ENCODE measurements at regions not wholly inside any gene's neighbourhood (a gene's known extent, or its start where the extent isn't known, plus 50 kb on each side); places are given as distances from the start of the nearest gene placed in this dataset.
"Not testable (repeated sequence)": the region's sequence is repeated elsewhere in the genome, so short reads cannot be mapped to it uniquely, and the experiment has no call there.

DNA sequence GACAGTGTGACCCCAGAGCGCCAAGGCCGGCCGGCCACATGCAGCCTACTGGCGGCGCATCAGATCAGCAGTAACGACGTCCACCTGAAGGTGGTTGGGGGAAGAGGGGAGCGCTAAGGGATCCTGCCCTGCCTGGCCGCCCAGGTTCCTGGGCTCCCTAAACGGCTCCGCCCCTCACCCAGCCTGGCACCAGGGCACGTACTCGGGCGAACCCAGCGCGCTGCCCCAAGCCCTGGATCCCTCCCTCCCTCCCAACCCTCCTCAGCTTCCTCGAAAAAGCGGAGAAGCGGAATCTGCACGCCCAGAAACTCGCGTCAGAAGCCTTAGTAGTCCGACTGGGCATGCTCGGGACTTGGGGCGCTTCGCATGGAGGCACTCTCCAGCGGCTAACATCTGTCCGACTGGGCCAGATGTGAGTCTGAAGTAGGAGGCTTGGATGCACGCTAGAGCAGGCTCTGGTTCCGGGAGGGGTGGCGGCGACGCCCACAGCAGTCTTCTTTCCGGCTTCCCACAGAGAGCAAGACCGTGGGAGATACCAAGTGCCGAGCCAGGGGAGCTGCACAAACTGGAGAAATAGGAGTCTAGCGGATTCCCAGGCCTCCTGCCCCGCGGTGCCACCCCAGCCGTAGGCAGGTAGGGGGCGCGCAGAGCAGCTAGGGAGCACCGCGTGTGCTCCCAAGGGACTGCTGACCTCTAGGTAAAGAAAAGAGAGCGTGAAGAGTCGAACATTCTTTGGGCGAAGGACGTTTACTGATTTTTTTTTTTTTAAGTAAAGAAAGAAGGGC lies 114.3 kb upstream of the TEX13C start:
- Histone ChIP-seq H3K27ac (ENCODE audit: low read depth in 1 of 2, low read length in 1 of 2) (no peak overlapping the region), H3K36me3 (ENCODE audit: control insufficient read depth in 2 of 2, insufficient read depth in 2 of 2, low read length in 1 of 2) (no peaks in the 10 kb centered on the region), H3K4me3 (ENCODE audit: low read length in 2 of 2) (peak overlapping the region; percentile 35 to 49), H3K27me3 (ENCODE audit: control insufficient read depth in 2 of 2, insufficient read depth in 1 of 2, low read length in 1 of 2) (peaks cover 20 to 60% of the 10 kb centered on the region in 2 donors), H3K9me3 (ENCODE audit: control insufficient read depth in 2 of 2, insufficient read depth in 1 of 2, low read length in 1 of 2) (no peaks in the 10 kb centered on the region), H3K4me1 (ENCODE audit: control insufficient read depth in 2 of 2, insufficient read depth in 2 of 2, low read length in 2 of 2) (peaks cover 0 to 11% of the 10 kb centered on the region in 2 donors)
- DNase-seq (ENCODE audit: low read depth in 6 of 9, low spot score in 9 of 9): peak in 2 of 9 donors; percentile 8 to 51
- 2% methylated on average over 48 of the region's 48 CpGs for WGBS

- no peaks in the 10 kb centered on the region for H3K9me3 ChIP-seq (ENCODE audit: control insufficient read depth in 2 of 2, insufficient read depth in 1 of 2, low read length in 1 of 2)
- peak overlapping the region; percentile 35 to 49 for H3K4me3 ChIP-seq (ENCODE audit: low read length in 2 of 2)
- peak in 1 of 9 donors; percentile 22 for DNase-seq (ENCODE audit: low read depth in 6 of 9, low spot score in 9 of 9)
- H3K27ac ChIP-seq (ENCODE audit: low read depth in 1 of 2, low read length in 1 of 2): no peak overlapping the region
- H3K4me1 ChIP-seq (ENCODE audit: control insufficient read depth in 2 of 2, insufficient read depth in 2 of 2, low read length in 2 of 2): peaks cover 0 to 11% of the 10 kb centered on the region in 2 donors
- no peaks in the 10 kb centered on the region for H3K36me3 ChIP-seq (ENCODE audit: control insufficient read depth in 2 of 2, insufficient read depth in 2 of 2, low read length in 1 of 2)
- peaks cover 20 to 59% of the 10 kb centered on the region in 2 donors for H3K27me3 ChIP-seq (ENCODE audit: control insufficient read depth in 2 of 2, insufficient read depth in 1 of 2, low read length in 1 of 2)
- WGBS: 11% methylated on average over 25 of the region's 25 CpGs
These were observed 113.6 kb upstream of the TEX13C start for GRCh38 chrX:125205918-125206665.

DNA sequence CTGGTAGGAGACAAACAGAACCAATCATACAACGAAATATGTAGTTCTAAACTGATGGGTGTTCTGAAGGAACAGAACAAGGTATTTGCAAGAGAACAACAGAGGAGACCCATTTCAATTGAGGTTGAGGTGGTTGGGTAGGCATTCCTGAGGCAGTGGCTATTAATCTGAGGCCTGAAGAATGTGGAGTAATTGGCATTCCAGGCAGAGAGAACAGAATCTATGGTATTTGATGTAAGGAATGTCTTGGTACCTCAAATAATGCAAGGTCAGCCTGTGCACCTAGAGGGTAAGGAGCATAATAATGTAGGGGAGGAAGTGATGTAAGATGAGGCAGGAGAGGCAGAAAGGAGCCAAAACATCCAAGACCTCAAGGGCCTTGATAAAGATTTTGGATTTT lies 109.5 kb upstream of the TEX13C start:
- no peak overlapping the region for H3K27ac ChIP-seq (ENCODE audit: low read depth in 1 of 2, low read length in 1 of 2)
- 79% methylated on average over 1 of the region's 1 CpG for WGBS
- DNase-seq (ENCODE audit: low read depth in 6 of 9, low spot score in 9 of 9): no peak
- H3K4me3 ChIP-seq (ENCODE audit: low read length in 2 of 2): no peak overlapping the region
- H3K9me3 ChIP-seq (ENCODE audit: control insufficient read depth in 2 of 2, insufficient read depth in 1 of 2, low read length in 1 of 2): no peaks in the 10 kb centered on the region
- peaks cover 6 to 20% of the 10 kb centered on the region in 2 donors for H3K27me3 ChIP-seq (ENCODE audit: control insufficient read depth in 2 of 2, insufficient read depth in 1 of 2, low read length in 1 of 2)
- peaks cover 0 to 4% of the 10 kb centered on the region in 2 donors for H3K4me1 ChIP-seq (ENCODE audit: control insufficient read depth in 2 of 2, insufficient read depth in 2 of 2, low read length in 2 of 2)
- H3K36me3 ChIP-seq (ENCODE audit: control insufficient read depth in 2 of 2, insufficient read depth in 2 of 2, low read length in 1 of 2): no peaks in the 10 kb centered on the region

DNA sequence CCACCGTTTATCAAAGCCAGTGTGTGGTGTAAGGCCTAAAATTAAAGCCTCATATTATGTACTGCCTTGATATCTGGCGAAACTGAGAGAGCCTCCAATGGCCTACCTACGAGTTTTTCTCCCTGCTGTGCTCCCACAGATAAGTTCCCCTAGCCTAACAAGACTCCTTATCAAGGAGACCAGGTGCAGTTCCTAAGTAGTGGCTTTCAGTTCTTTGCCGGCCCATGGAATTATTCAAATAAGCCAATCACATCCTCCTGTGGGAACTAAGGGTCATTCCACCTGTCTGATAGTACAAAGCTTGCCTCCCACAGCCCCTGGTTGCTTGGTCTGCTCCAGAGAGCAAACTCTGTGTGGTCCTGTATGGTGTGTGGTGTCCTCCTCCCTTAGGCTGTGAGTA lies 99.8 kb upstream of the TEX13C start:
- 85% methylated on average over 4 of the region's 4 CpGs for WGBS
- no peaks in the 10 kb centered on the region for H3K9me3 ChIP-seq (ENCODE audit: control insufficient read depth in 2 of 2, insufficient read depth in 1 of 2, low read length in 1 of 2)
- no peak overlapping the region for H3K27ac ChIP-seq (ENCODE audit: low read depth in 1 of 2, low read length in 1 of 2)
- H3K36me3 ChIP-seq (ENCODE audit: control insufficient read depth in 2 of 2, insufficient read depth in 2 of 2, low read length in 1 of 2): no peaks in the 10 kb centered on the region
- H3K27me3 ChIP-seq (ENCODE audit: control insufficient read depth in 2 of 2, insufficient read depth in 1 of 2, low read length in 1 of 2): no peaks in the 10 kb centered on the region
- H3K4me3 ChIP-seq (ENCODE audit: low read length in 2 of 2): no peak overlapping the region
- H3K4me1 ChIP-seq (ENCODE audit: control insufficient read depth in 2 of 2, insufficient read depth in 2 of 2, low read length in 2 of 2): no peaks in the 10 kb centered on the region
- DNase-seq (ENCODE audit: low read depth in 6 of 9, low spot score in 9 of 9): no peak

DNA sequence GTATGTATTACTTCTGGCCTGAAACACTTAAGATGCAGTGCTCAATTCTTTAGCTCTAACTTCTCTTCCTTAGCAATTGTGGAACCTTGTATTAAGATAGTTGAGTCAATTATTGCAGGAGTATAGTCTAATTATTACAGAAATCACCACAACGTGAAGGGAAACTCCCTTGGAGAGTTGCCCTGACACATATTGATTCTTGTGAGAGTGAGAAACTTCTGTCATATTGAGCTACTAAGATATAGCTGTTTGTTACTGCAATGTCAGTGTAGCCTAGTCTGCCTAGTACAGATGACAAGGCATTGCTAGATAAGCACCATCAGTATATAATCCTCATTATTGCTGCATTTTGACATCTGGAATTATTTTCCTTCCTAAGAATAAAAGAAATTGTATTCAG lies 82.7 kb upstream of the TEX13C start:
- 77% methylated on average over 1 of the region's 1 CpG for WGBS
- no peaks in the 10 kb centered on the region for H3K27me3 ChIP-seq (ENCODE audit: control insufficient read depth in 2 of 2, insufficient read depth in 1 of 2, low read length in 1 of 2)
- no peaks in the 10 kb centered on the region for H3K9me3 ChIP-seq (ENCODE audit: control insufficient read depth in 2 of 2, insufficient read depth in 1 of 2, low read length in 1 of 2)
- H3K4me1 ChIP-seq (ENCODE audit: control insufficient read depth in 2 of 2, insufficient read depth in 2 of 2, low read length in 2 of 2): no peaks in the 10 kb centered on the region
- no peak overlapping the region for H3K4me3 ChIP-seq (ENCODE audit: low read length in 2 of 2)
- no peaks in the 10 kb centered on the region for H3K36me3 ChIP-seq (ENCODE audit: control insufficient read depth in 2 of 2, insufficient read depth in 2 of 2, low read length in 1 of 2)
- no peak for DNase-seq (ENCODE audit: low read depth in 6 of 9, low spot score in 9 of 9)
- no peak overlapping the region for H3K27ac ChIP-seq (ENCODE audit: low read depth in 1 of 2, low read length in 1 of 2)

DNA sequence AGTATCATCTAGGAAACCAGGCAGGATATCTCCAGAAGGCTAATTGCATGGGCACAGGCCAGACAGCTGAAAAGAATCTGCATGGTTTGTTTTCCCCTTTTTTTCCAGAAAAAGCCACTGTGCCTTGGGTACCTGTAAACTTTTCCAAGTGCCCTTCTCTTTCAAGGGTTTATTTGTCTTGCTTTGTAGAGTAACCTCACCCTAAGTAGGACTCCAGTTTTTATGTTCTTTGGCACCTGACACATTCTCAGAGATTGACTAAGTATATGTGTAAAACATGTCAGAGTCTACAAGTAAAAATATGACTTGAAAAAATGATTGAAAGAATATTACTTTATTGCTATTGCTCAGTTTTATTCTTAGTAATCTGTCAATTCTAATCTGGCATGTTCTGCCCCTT lies 70.7 kb upstream of the TEX13C start:
- H3K27me3 ChIP-seq (ENCODE audit: control insufficient read depth in 2 of 2, insufficient read depth in 1 of 2, low read length in 1 of 2): no peaks in the 10 kb centered on the region
- no peaks in the 10 kb centered on the region for H3K36me3 ChIP-seq (ENCODE audit: control insufficient read depth in 2 of 2, insufficient read depth in 2 of 2, low read length in 1 of 2)
- H3K9me3 ChIP-seq (ENCODE audit: control insufficient read depth in 2 of 2, insufficient read depth in 1 of 2, low read length in 1 of 2): no peaks in the 10 kb centered on the region
- DNase-seq (ENCODE audit: low read depth in 6 of 9, low spot score in 9 of 9): no peak
- H3K4me3 ChIP-seq (ENCODE audit: low read length in 2 of 2): no peak overlapping the region
- no peaks in the 10 kb centered on the region for H3K4me1 ChIP-seq (ENCODE audit: control insufficient read depth in 2 of 2, insufficient read depth in 2 of 2, low read length in 2 of 2)
- no peak overlapping the region for H3K27ac ChIP-seq (ENCODE audit: low read depth in 1 of 2, low read length in 1 of 2)

DNA sequence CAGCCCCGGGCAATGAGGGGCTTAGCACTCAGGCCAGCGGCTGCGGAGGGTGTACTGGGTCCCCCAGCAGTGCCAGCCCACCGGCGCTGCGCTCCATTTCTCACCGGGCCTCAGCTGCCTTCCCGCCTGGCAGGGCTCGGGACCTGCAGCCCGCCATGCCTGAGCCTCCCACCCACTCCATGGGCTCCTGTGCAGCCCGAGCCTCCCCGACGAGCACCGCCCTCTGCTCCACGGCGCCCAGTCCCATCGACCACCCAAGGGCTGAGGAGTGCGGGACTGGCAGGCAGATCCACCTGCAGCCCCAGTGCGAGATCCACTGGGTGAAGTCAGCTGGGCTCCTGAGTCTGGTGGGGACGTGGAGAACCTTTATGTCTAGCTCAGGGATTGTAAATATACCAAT lies 63.9 kb upstream of the TEX13C start:
- 96% methylated on average over 20 of the region's 20 CpGs for WGBS
- H3K36me3 ChIP-seq (ENCODE audit: control insufficient read depth in 2 of 2, insufficient read depth in 2 of 2, low read length in 1 of 2); H3K4me1 ChIP-seq (ENCODE audit: control insufficient read depth in 2 of 2, insufficient read depth in 2 of 2, low read length in 2 of 2); H3K9me3 ChIP-seq (ENCODE audit: control insufficient read depth in 2 of 2, insufficient read depth in 1 of 2, low read length in 1 of 2); H3K4me3 ChIP-seq (ENCODE audit: low read length in 2 of 2); H3K27ac ChIP-seq (ENCODE audit: low read depth in 1 of 2, low read length in 1 of 2); H3K27me3 ChIP-seq (ENCODE audit: control insufficient read depth in 2 of 2, insufficient read depth in 1 of 2, low read length in 1 of 2); DNase-seq (ENCODE audit: low read depth in 6 of 9, low spot score in 9 of 9): not testable (repeated sequence)

GRCh38 chrX:125262836-125263235 lies 56.8 kb upstream of the TEX13C start:
- no peak for DNase-seq (ENCODE audit: low read depth in 6 of 9, low spot score in 9 of 9)
- Histone ChIP-seq H3K27ac (ENCODE audit: low read depth in 1 of 2, low read length in 1 of 2) (no peak overlapping the region), H3K4me3 (ENCODE audit: low read length in 2 of 2) (no peak overlapping the region), H3K9me3 (ENCODE audit: control insufficient read depth in 2 of 2, insufficient read depth in 1 of 2, low read length in 1 of 2) (peaks cover 0 to 8% of the 10 kb centered on the region in 2 donors), H3K36me3 (ENCODE audit: control insufficient read depth in 2 of 2, insufficient read depth in 2 of 2, low read length in 1 of 2) (no peaks in the 10 kb centered on the region), H3K27me3 (ENCODE audit: control insufficient read depth in 2 of 2, insufficient read depth in 1 of 2, low read length in 1 of 2) (no peaks in the 10 kb centered on the region), H3K4me1 (ENCODE audit: control insufficient read depth in 2 of 2, insufficient read depth in 2 of 2, low read length in 2 of 2) (no peaks in the 10 kb centered on the region)
- WGBS: 86% methylated on average over 6 of the region's 6 CpGs

GRCh38 chrX:125266153-125266660 lies 53.5 kb upstream of the TEX13C start:
- no peak for DNase-seq (ENCODE audit: low read depth in 6 of 9, low spot score in 9 of 9)
- Histone ChIP-seq H3K27ac (ENCODE audit: low read depth in 1 of 2, low read length in 1 of 2) (no peak overlapping the region), H3K4me3 (ENCODE audit: low read length in 2 of 2) (no peak overlapping the region), H3K36me3 (ENCODE audit: control insufficient read depth in 2 of 2, insufficient read depth in 2 of 2, low read length in 1 of 2) (no peaks in the 10 kb centered on the region), H3K4me1 (ENCODE audit: control insufficient read depth in 2 of 2, insufficient read depth in 2 of 2, low read length in 2 of 2) (no peaks in the 10 kb centered on the region), H3K9me3 (ENCODE audit: control insufficient read depth in 2 of 2, insufficient read depth in 1 of 2, low read length in 1 of 2) (peaks cover 0 to 8% of the 10 kb centered on the region in 2 donors), H3K27me3 (ENCODE audit: control insufficient read depth in 2 of 2, insufficient read depth in 1 of 2, low read length in 1 of 2) (no peaks in the 10 kb centered on the region)
- 95% methylated on average over 4 of the region's 4 CpGs for WGBS

Measured in thymus (tissue), 11 donors.